ENCODE measurements at regions not wholly inside any gene's neighbourhood (a gene's known extent, or its start where the extent isn't known, plus 50 kb on each side); places are given as distances from the start of the nearest gene placed in this dataset.

- Histone ChIP-seq H3K27me3 (ENCODE audit: control insufficient read depth, insufficient read depth, low read length) (no peaks in the 10 kb centered on the region), H3K9me3 (ENCODE audit: control insufficient read depth, insufficient read depth, low read length) (peaks cover 15% of the 10 kb centered on the region), H3K27ac (ENCODE audit: low read depth, low read length) (no peak overlapping the region), H3K4me3 (ENCODE audit: low read depth, low read length) (no peak overlapping the region)
- ChIA-PET POLR2A (no interaction called here), CTCF (no interaction called here)
- TF ChIP-seq CTCF (IDR thresholded peaks at IDR 0.05; ENCODE audit: low read depth, low read length), result no peak
- no peak for DNase-seq (ENCODE audit: low read depth, low spot score)
Measured at GRCh38 chr5:3411363-3411762, 184.3 kb upstream of the IRX1 start.

GRCh38 chr5:3401635-3402034 is 194.0 kb upstream of the IRX1 start:
- Histone ChIP-seq H3K4me3 (ENCODE audit: low read depth, low read length) (no peak overlapping the region), H3K9me3 (ENCODE audit: control insufficient read depth, insufficient read depth, low read length) (peaks cover 28% of the 10 kb centered on the region), H3K27ac (ENCODE audit: low read depth, low read length) (no peak overlapping the region), H3K27me3 (ENCODE audit: control insufficient read depth, insufficient read depth, low read length) (no peaks in the 10 kb centered on the region)
- no peak for TF ChIP-seq CTCF (IDR thresholded peaks at IDR 0.05; ENCODE audit: low read depth, low read length)
- CTCF ChIA-PET, result no interaction called here
- POLR2A ChIA-PET, result no interaction called here
- no peak for DNase-seq (ENCODE audit: low read depth, low spot score)

DNA sequence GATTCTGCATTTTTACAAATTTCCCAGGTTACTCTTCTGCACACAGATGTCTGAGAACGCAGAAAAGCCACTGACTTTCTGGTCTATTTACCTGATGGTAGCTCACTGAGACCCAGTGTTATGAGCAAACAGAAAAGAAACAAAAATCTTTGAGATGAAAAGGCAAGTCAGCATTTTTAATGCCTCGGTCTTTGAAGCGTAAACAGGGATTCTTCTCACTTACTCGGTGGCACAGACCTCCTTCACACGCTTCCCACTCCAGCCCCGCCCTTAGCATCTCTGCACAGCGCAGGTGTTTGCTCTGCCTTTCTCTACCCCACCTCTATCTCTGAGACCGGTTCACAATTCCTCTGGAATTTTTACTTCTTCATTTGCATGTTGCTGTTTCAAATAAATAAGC is 195.0 kb upstream of the IRX1 start:
- no peak for DNase-seq (ENCODE audit: low read depth, low spot score)
- Histone ChIP-seq H3K4me3 (ENCODE audit: low read depth, low read length) (no peak overlapping the region), H3K9me3 (ENCODE audit: control insufficient read depth, insufficient read depth, low read length) (peaks cover 28% of the 10 kb centered on the region), H3K27ac (ENCODE audit: low read depth, low read length) (no peak overlapping the region), H3K27me3 (ENCODE audit: control insufficient read depth, insufficient read depth, low read length) (no peaks in the 10 kb centered on the region)
- POLR2A ChIA-PET, result no interaction called here
- CTCF ChIA-PET, result no interaction called here
- no peak for TF ChIP-seq CTCF (IDR thresholded peaks at IDR 0.05; ENCODE audit: low read depth, low read length)

DNA sequence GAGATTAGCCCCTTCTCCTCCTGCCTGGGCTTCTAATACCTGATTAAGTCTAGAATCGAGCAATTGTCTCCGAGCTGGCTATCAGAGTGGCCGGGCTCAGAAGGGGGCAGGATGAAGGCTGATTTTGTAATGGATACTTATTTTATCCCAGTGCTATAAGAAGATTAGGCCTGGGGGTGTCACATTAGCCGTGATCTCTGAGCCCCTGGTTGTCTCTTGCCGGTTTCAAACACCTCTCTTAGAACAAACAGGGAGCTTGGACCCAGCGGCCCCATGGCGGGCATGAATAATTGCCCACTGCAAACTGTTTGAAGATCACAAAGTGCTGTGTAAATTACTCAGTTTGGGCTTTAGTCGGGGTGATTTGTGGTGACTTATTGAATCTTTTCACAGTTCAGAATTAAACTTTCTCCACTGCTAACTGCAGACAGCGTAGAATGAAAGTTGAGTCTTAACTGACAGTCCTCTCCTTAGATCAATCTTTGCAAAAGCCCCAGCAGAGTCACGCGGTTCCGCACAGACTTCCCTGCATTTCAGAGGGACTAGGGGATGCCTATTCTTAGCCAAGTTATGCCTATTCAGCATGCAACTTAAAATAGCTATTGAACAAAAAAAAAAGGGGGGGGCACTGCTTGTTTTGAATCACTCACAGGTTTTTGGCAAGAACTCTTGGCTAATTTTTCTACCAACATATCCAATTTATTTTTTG is 200.6 kb upstream of the IRX1 start:
- Histone ChIP-seq H3K27me3 (ENCODE audit: control insufficient read depth, insufficient read depth, low read length) (no peaks in the 10 kb centered on the region), H3K4me3 (ENCODE audit: low read depth, low read length) (no peak overlapping the region), H3K9me3 (ENCODE audit: control insufficient read depth, insufficient read depth, low read length) (peaks cover 58% of the 10 kb centered on the region), H3K27ac (ENCODE audit: low read depth, low read length) (no peak overlapping the region)
- TF ChIP-seq CTCF (IDR thresholded peaks at IDR 0.05; ENCODE audit: low read depth, low read length), result no peak
- DNase-seq (ENCODE audit: low read depth, low spot score), result no peak
- ChIA-PET CTCF (no interaction called here), POLR2A (no interaction called here)

GRCh38 chr5:3393920-3394597 is 201.6 kb upstream of the IRX1 start:
- no peak overlapping the region for H3K27ac ChIP-seq (ENCODE audit: low read depth, low read length)
- H3K27me3 ChIP-seq (ENCODE audit: control insufficient read depth, insufficient read depth, low read length), result no peaks in the 10 kb centered on the region
- H3K4me3 ChIP-seq (ENCODE audit: low read depth, low read length), result no peak overlapping the region
- TF ChIP-seq CTCF (IDR thresholded peaks at IDR 0.05; ENCODE audit: low read depth, low read length), result no peak
- peaks cover 65% of the 10 kb centered on the region for H3K9me3 ChIP-seq (ENCODE audit: control insufficient read depth, insufficient read depth, low read length)
- ChIA-PET POLR2A (no interaction called here), CTCF (no interaction called here)
- DNase-seq (ENCODE audit: low read depth, low spot score), result no peak
